GM19372 (cell line): ENCODE measurements at regions not wholly inside any gene's neighbourhood (a gene's known extent, or its start where the extent isn't known, plus 50 kb on each side); places are given as distances from the start of the nearest gene placed in this dataset.
"Not testable (repeated sequence)": the region's sequence is repeated elsewhere in the genome, so short reads cannot be mapped to it uniquely, and the experiment has no call there.

Source experiments
- ATAC-seq: cut with Tn5 transposase; IDR thresholded peaks from one replicate; pipeline ENCODE4 v1.9.1; 2021; ENCODE audit warnings: mild to moderate bottlenecking, low read depth, moderate library complexity; ENCODE audit not compliant: unreplicated experiment

DNA sequence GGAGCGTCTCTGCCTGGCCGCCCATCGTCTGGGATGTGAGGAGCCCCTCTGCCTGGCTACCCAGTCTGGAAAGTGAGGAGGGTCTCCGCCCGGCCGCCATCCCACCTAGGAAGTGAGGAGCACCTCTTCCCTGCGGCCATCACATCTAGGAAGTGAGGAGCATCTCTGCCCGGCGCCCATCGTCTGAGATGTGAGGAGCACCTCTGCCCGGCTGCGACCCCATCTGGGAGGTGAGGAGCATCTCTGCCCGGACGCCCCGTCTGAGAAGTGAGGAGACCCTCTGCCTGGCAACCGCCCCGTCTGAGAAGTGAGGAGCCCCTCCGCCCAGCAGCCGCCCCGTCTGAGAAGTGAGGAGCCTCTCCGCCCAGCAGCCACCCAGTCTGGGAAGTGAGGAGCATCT, 84.5 kb downstream of the IDS start:
- not testable (repeated sequence) for ATAC-seq

DNA sequence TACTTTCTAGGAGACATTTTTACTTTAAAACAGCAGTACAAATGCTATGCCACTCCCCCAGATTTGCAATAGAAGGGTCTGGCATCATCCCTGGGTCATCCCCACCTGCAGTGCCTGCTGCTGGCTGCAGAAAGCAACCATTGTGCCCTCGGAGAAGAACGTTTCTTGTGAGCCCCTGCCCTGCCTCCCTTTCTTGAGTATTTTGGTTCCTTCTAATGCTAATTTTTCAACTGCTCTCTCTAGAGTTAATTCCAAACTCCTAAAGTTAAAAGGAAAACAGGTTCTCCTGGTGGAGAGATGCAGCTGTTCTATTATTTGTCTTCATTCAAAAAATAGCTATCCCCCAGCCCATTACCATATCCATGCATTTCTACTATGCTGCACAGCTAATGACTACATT, 107.1 kb downstream of the IDS start:
- ATAC-seq: no peak

DNA sequence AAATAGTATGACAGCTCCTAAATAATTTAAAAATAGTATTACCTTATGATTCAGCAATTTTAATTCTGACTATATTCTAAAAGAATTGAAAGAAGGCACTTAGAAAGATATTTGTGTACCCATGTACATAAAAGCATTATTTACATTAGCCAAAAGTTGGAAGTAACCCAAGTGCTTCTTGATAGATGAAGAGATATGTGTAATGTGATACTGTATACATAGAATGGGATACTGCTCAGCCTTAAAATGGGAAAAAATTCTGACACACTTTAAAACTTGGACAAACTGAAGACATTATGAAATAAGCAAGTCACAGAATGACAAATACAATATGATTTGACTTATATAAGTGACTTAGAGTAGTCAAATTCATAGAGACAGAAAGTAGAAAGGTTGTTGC, 112.2 kb downstream of the IDS start:
- ATAC-seq: no peak

DNA sequence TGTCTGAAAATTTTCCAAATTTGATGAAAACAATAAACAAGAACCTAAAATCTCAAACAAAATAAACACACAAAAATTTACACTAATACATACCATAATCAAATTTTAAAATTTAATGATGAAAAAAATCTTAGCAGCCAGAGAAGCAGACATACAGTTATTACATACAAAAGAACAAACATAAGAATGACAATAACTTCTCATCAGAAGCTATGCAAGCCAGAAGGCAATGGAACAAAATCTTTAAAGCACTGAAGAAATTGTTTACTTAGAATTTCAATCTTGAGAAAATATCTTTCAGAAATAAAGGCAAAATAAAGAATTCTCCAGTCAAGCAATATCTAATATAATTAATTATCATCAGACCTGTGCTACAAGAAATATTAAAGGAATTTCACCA, 121.3 kb downstream of the IDS start:
- no peak for ATAC-seq

DNA sequence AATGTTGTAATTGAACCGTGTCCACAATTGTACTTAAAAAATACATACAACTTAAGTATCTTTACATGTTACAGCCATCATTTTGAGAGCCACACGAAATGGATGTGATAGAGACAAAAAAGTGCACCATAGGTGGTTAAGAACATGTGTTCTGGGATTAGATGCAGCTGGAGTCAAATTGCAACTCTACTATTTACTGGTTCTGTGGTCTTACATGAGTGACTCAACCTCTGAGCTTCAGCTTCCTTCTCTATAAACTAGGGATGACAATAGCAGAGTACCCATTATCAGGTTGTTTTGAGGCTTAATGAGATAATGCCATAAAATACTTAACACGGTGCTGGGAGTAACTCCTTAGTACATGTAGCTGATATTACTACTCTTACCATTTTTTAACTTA, 130.4 kb downstream of the IDS start:
- no peak for ATAC-seq

DNA sequence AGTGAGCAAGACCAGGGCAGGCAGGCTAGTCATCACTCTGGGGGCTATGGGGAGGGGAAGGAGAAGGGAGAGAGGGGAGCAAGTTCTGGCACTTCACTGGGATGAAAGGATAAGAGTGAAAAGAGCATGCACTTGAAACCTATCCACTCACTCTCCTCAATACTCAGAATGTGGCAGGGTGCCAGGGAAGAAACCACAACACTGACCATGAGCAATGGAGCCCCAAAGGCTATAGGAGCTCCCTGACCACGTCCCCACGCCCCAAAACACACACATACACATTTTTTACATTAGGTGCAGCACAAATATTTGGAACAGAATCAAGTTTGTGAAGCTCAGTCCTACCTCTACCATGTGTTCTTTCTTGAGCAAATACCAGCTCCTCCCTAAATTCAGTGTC, 132.2 kb downstream of the IDS start:
- ATAC-seq: no peak

DNA sequence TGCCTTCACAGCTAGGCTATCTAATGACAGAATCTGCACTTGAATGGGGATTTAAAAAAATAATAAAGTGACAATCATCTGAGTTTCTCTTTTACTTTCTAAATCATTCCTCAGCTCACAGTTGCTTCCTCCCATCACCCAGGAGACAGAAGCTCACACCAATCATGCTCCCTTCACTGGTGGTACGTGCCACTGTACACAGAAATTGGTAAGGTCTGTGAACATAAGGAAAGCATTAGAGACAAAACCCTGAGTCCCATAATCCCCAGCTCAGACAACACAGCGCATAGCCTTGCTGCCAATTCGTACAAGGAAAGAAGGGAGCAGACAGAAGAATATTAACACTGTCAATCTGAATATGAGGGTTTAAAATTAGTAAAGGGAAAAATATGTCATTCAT, 133.1 kb downstream of the IDS start:
- ATAC-seq: no peak

DNA sequence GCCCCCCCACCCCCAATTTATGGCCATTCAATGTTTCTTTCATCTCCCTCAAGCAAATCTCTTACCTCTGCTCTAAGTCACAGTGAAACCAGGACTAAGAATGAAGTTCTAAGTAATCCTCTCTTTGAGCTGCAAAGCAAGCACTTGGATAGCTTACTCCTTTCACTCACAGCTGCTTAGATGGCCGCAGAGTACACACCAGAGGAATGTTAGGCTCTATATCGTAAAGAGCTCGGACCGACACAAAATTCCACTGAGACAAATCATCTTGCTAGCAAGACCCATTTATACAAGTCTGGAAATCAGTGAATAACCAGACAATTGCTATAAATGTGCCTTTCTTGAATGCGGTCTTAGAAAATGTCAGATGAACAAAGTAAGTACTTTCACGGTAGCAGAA, 135.0 kb downstream of the IDS start:
- ATAC-seq: no peak

DNA sequence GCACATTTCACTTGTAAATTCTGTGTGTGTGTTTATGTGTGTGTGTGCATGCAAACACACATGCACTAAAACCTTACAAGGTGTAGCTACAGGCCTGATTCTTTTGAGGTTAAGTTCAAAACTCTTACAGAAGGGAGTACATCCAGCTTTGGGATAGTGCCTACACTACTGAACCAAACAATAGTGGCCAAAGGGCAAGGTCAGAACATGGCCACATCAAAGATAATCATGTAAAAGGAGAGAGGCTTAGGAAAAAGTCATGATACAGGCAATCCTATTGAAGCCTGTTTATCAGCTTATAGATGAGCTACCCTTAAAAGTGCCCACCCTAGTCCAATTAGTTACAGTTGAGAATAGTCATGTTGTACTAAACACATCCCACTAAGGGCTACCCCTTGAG, 139.6 kb downstream of the IDS start:
- ATAC-seq: no peak

DNA sequence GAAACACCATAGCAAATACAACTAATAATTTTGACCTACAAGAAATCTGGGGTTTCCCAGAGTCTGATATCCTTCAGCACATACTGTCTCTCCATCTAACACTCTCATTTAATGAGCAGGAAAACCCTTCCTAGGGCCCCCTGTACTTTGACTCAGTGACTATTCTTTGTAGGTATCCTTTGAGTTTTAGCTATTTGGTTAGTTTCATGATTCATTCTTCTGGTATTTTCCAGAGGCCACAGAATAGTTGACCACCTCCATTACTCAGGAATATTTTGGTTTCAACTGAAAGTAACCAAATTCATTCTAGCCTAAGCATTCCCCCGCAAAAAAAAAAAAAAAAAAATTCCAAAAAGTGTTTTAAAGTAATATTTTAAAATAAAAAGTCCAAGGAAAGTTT, 140.0 kb downstream of the IDS start:
- no peak for ATAC-seq

DNA sequence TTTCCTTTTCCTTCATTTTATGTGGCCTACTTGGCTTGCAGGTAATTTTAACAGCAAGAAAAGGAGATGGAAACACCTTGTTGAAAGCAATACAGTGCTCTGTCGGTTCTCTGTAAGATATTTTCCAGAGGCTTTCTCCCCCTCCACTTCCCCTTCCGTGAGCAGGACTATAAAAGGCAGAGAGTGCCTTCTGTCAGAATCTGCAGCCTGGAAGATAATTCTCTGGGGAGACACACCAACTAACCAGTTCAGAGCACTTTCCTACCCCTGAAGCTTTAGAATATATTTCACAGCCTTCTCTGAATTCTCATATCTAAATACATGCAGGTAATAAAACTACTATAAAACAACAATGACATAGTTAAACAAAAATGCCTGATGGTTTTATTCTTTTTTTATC, 141.1 kb downstream of the IDS start:
- ATAC-seq: no peak

DNA sequence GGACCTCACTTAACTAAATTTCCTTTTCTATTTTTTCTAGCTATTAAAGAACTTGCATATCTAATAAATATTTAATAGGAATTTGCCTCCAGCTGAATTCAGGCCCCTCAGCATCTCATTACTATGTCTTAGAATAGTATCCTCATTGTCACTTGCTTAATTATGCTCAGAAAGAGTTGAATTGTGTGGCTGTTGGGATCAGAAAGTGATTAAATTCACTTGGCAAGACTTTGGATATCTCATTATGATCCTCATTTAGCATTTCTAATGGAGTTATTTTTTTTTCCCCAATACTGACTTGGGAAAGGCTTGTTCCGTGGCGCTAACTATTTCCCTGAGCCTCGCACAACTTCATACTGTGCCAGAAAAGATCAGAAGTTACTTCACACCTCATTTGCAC, 158.8 kb downstream of the IDS start:
- no peak for ATAC-seq

DNA sequence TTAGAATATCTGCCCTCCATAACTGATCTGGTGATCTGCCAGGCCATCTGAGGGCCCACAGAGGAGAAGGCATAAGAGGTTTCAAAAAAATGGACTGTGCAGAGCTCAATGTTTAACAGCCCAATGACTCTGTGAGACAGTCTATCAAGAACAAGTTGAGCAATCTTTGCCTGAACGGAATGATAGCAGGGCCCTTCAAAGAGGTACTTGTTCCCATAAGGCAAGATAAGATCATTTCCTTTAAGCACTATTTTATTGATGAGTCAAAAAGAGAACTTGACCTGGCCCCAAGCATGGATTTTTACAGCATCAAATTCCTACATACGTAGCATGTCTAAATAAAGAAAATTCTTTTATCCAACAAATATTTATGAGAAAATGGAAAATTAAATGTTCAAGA, 182.8 kb downstream of the IDS start:
- no peak for ATAC-seq

DNA sequence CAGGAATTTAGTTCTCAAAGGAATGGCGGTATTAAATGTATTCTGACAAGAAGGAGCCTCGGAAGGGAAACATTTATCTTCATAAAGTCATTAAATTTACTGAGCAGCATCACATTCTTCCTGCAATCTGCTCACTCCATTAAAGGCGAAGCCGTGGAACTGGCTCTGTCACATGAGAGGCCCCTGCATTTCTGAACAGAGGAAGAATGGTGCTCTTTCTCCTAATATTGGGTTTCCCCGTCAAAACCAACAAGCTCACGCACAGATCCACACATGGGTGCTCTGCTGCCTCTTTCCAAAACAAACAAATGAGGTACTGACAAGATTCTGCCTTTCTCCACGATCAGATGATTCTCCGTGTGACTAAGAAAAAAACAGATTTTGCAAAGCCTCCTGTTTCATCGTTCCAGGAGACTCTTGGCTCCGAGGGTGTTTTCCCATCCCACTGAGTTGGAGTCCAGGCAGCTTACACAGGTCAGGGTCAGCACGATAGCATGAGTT, 191.2 kb downstream of the IDS start:
- no peak for ATAC-seq

DNA sequence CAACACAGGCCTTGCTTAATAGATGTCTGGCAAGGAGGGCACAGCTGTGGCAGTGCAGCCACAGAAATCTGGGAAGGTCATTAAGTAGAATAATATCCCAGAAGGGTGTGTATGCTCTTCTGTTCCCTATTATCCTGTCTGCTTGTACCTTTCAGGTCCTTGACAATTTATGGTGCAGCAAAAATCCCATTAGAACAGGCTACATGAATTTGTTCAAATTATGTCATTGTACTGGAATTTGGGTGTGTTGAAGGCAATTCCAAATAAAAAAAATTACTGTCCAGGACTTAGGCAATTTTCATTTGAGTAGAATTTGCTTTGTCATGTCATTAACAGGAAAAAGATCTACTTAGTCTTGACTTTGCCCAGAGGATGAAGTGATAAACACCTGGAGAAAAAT, 192.1 kb downstream of the IDS start:
- no peak for ATAC-seq

DNA sequence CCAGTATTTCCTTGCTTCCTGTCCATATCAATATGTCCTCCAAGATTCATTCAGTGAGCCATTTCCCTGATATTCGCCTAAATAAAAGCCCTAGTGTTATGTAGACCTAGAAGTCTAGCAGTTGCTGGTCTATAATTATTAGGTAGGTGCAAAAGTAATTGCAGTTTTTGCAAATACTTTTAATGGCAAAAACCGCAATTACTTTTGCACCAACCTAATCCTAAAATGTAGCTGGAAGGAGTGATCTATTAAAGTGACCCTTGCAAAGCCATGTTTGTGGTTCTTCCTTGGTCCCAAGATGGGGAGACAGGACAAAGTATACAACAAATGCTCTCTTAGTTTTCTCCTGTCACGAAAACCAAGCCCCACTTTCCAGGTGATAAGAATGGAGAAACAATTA, 193.0 kb downstream of the IDS start:
- ATAC-seq: no peak

DNA sequence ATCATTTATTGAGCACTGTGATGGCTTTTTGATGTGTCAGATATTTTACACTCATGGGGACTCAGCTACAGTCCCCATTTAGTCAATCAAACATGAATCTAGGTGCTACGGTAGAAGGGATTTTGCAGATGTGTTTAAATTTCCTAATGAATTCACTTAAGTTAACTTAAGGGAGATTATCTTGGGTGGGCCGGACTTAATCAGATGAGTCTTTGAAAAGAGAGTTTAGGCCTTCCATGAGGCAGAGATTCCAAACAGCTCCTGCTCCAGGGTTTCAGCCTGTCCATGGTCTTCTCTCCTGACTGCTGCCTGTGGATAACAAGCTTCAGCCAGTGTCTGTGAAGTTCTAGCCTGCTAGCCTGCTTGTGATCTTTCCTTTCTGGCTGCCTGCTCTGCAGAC, 202.4 kb downstream of the IDS start:
- no peak for ATAC-seq

DNA sequence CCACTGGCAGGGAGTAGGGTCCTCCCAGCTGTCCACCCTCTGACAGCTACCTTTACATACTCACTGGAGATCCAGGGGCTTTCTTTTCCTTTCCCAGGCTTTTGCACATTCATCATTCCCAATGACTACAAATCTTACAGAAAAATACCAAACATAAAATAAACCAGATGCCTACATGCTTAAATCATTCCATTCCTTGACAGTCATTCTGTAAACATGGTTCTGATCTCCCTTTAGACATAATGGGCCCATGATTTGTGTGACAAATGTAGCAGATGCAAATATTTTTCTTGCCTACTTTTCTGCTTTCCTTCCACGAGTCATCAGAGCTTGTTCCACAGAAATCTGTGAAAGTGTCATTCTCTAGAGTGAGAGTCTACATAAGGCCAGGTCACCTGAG, 207.0 kb downstream of the IDS start:
- ATAC-seq: no peak

DNA sequence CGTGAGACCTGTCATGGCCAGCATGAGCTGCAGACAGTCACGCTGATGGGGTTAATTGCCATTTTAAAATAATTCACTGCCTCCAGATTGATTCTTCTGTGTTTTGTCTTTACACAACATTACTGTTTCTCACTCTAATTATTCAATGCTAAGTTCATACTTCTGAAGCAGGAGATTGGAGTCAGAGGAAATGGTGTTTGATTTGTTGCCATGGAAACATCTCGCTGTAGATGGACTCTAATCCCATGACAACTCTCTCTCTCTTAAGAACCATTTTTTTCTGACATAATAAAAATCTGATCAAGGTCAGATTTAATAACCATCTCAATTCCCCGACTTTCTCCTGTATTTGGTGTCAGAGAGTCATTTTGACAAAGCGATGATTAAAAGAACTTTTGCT, 209.0 kb downstream of the IDS start:
- no peak for ATAC-seq

DNA sequence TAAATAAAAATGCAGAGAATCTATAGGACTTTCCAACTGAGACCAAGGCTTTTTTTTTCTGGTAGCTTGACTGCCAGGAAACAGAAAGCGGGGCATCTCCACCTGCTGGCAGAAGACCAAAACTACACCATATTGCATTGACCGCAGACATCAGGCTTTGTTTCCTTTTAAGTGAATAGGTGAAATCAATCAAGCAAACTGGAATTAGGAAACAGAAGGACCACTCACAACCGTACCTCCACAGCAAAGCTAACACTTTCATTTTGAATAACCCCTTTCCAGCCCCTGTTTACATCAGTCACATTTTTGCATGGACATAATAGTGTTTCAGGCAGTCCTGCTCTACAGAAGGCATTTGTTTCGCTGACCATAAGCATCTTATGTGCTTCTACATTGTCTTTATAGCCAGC, 218.2 kb downstream of the IDS start:
- ATAC-seq: peak; percentile 80

DNA sequence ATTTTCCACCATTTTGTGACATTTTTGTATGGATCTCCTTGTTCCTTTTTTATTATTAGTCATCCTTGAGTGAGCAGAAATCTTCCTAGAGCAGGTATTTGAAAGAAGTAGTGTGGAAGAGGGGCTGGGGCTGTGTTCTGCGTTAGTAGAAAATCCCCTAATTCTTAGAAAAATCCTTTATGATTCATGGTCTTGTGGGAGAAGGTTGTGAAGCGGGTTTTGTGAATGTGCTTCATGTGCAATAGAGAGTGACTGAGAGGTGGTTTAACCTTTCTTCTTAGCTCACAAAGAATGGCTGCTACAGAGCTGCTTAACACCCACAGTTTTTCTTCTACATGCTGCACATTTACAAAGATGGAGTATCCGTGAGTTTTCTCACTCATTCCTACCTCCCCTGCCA, 220.5 kb downstream of the IDS start:
- no peak for ATAC-seq

DNA sequence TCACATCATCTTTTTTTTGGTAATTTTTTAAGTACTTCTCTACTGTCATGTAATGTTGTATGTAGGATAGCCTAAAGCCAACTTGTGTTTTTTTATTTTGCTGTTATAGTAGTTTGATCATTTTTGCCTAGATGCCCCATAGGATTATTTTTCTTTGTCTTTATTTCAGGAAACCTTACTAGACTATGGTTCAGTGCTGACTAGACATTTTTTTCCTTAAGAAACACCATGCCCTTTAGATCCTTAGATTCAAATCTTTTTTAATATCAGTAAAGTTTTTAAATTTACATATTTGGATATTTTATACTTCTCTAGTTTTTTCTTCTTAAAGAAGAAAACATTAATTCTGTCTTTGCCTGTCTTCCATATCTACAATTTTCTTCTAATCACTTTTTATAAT, 221.3 kb downstream of the IDS start:
- ATAC-seq: no peak

DNA sequence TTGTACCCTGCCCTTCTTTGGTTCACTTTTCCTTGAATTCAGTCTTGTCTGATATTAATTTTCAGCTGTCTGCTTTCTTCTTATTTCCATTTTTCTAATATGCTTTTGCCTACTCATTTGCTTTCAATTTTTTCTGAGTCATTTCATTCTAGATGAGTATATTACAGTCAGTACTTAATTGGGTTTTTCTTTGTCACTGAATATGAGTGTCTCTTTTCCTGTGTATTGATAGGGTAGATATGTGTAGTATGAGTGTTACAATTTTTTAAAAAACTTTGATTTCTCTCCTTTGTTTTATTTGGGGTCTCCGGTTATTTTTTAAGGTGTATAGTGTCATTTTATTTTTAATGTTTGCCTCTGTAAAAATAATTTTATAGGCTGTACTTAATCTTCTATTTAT, 222.2 kb downstream of the IDS start:
- ATAC-seq: no peak

DNA sequence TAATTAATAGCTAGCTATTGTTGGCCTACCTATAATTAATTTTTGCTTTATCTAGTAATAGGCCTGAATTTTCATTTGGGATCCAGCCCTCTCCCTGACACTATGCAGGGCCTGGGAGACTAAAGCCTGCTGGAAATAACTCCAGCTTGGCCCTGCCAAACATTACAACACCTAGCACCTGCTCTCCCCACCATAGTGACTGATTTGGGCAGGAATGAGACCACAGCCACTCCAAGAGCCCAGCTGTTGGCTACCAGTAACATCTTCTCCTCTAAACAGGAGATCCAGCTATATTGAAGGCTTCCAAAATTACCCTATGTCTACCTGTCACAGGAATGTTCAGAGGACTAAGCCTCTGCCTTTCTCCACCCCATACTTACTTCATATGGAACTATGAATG, 225.1 kb downstream of the IDS start:
- no peak for ATAC-seq
